Right atrium auricular region (tissue), 2 donors: ENCODE measurements at regions not wholly inside any gene's neighbourhood (a gene's known extent, or its start where the extent isn't known, plus 50 kb on each side); places are given as distances from the start of the nearest gene placed in this dataset.
"Not testable (repeated sequence)": the region's sequence is repeated elsewhere in the genome, so short reads cannot be mapped to it uniquely, and the experiment has no call there.

Experiments used
- DNase-seq: peaks from one replicate; pipeline ENCODE4 v3.0.0-alpha.2; 2019; ENCODE audit warnings: low spot score
- H3K27ac ChIP-seq, 2 donors: fragments of 200-600 bp; sonication (generic); 1 replicate in 1 of 2; 2 replicates in 1 of 2; pipeline ENCODE4 v1.5.1; 2016 to 2019
- H3K27me3 ChIP-seq, 2 donors: fragments of 200-600 bp; sonication (generic); one replicate each; pipeline versions ENCODE4 v1.5.1 to v1.6.0; 2017 to 2019
- H3K36me3 ChIP-seq: fragments of 200-600 bp; sonication (generic); one replicate; pipeline ENCODE4 v1.5.1; 2016
- H3K4me1 ChIP-seq, 2 donors: fragments of 200-600 bp; sonication (generic); one replicate each; pipeline versions ENCODE4 v1.5.1 to v1.6.0; 2017 to 2019
- H3K4me3 ChIP-seq, 2 donors: fragments of 200-600 bp; sonication (generic); 1 replicate in 1 of 2; 2 replicates in 1 of 2; pipeline ENCODE4 v1.5.1; 2017 to 2019; ENCODE audit warnings: mild to moderate bottlenecking in 1 of 2, moderate library complexity in 1 of 2
- H3K9me3 ChIP-seq, 2 donors: fragments of 200-600 bp; sonication (generic); one replicate each; pipeline ENCODE4 v1.5.1; 2019
- CTCF ChIP-seq, 2 donors: fragments of 200-600 bp; sonication (generic); IDR thresholded peaks; one replicate each; pipeline ENCODE4 v1.5.1; 2019; ENCODE audit warnings: antibody characterized with exemption in 2 of 2

DNA sequence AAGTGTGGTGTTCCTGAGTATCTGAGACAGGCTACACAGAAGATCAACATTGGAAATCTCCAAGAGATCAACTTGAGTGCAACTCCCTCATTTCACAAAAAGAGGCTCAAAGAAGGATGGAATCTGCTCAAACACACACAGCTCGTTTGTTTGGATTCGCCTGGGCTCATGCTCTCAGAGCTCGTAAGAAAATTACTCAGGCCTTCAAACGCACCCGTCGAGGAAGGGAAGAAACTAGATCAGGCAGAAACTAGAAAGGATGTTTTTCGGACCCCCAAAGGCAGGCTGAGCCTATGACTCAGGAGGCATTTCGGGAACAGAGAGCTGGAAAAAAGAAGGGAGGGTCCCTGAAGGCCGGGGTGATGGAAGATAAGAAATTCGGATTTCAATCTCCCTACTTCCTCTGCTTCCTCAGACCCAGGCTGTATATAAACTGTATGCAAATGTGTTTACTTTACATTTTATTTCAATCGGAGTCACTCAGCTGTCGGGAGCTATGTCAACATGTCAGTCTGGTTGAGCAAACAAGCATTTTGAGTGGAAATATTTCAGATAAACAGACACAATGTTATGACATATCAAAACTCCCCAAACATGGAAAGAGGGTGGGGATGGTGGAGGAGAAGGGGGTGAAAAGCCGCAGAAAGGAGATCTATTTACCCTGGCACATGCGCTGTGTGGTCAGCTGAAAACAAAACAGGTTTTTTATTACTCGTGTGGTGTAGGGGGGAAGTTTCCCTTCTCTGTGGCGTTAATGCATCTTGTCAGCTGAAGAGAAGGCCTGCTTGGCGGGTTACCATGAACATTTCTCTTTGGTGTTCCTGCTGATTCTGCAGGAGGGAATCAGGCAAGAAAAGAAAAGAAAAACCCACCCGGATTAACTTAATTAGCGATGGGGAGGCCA, 129.1 kb upstream of the TBX3 start:
- Histone ChIP-seq H3K9me3 (no peaks in the 10 kb centered on the region), H3K27me3 (no peaks in the 10 kb centered on the region), H3K27ac (no peak overlapping the region), H3K4me1 (no peaks in the 10 kb centered on the region), H3K36me3 (no peaks in the 10 kb centered on the region), H3K4me3 (no peak overlapping the region)
- TF ChIP-seq CTCF (IDR thresholded peaks at IDR 0.05): no peak
- no peak for DNase-seq

GRCh38 chr12:114812384-114812783, 128.4 kb upstream of the TBX3 start:
- Histone ChIP-seq H3K27ac (no peak overlapping the region), H3K9me3 (no peaks in the 10 kb centered on the region), H3K36me3 (no peaks in the 10 kb centered on the region), H3K4me3 (no peak overlapping the region), H3K27me3 (no peaks in the 10 kb centered on the region), H3K4me1 (no peaks in the 10 kb centered on the region)
- no peak for DNase-seq
- no peak for TF ChIP-seq CTCF (IDR thresholded peaks at IDR 0.05)

GRCh38 chr12:114809097-114809496, 125.1 kb upstream of the TBX3 start:
- no peaks in the 10 kb centered on the region for H3K27me3 ChIP-seq
- DNase-seq: no peak
- no peak for TF ChIP-seq CTCF (IDR thresholded peaks at IDR 0.05)
- H3K9me3 ChIP-seq: no peaks in the 10 kb centered on the region
- H3K4me3 ChIP-seq: no peak overlapping the region
- H3K4me1 ChIP-seq: no peaks in the 10 kb centered on the region
- no peaks in the 10 kb centered on the region for H3K36me3 ChIP-seq
- H3K27ac ChIP-seq: no peak overlapping the region

DNA sequence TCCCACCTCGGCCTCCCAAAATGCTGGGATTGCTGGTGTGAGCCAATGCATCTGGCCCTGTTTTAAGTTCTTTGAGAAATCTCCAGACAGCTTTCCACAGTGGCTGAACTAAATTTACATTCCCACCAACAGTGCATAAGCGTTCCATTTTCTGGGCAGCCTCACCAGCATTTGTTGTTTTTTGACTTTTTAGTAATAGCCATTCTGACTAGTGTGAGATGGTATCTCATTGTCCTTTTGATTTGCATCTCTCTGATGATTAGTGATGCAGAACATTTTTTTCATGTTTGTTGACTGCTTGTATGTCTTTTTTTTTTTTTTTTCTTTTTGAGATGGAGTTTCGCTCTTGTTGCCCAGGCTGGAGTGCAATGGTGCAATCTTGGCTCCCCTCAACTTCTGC, 117.4 kb upstream of the TBX3 start:
- DNase-seq, H3K4me3 ChIP-seq, H3K27ac ChIP-seq, H3K27me3 ChIP-seq, H3K36me3 ChIP-seq, H3K4me1 ChIP-seq, H3K9me3 ChIP-seq: not testable (repeated sequence)

- H3K36me3 ChIP-seq, DNase-seq, H3K27me3 ChIP-seq, H3K4me1 ChIP-seq, H3K4me3 ChIP-seq, H3K9me3 ChIP-seq, H3K27ac ChIP-seq: not testable (repeated sequence)
Observed at GRCh38 chr12:114800566-114800965, 116.6 kb upstream of the TBX3 start.

GRCh38 chr12:114799574-114800487, 115.9 kb upstream of the TBX3 start:
- Histone ChIP-seq H3K9me3 (no peaks in the 10 kb centered on the region), H3K36me3 (no peaks in the 10 kb centered on the region), H3K4me1 (peaks cover 0 to 8% of the 10 kb centered on the region in 2 donors), H3K4me3 (no peak overlapping the region), H3K27ac (no peak overlapping the region), H3K27me3 (no peaks in the 10 kb centered on the region)
- no peak for TF ChIP-seq CTCF (IDR thresholded peaks at IDR 0.05)
- peak; percentile 60 for DNase-seq
